ENCODE measurements at regions not wholly inside any gene's neighbourhood (a gene's known extent, or its start where the extent isn't known, plus 50 kb on each side); places are given as distances from the start of the nearest gene placed in this dataset.

GRCh38 chr6:48891308-48891707 is 571.7 kb downstream of the MMUT start:
- no peaks in the 10 kb centered on the region for H3K9me3 ChIP-seq (replicated peaks; ENCODE audit: control insufficient read depth, insufficient read depth, low read length)
- H3K4me2 ChIP-seq (ENCODE audit: control insufficient read depth, insufficient read depth), result no peak overlapping the region
- ChIA-PET SMC1A (ENCODE audit: uncharacterized antibody, unreplicated experiment) (no interaction called here), CTCF (no interaction called here), RAD21 (ENCODE audit: unreplicated experiment) (no interaction called here), POLR2A (no interaction called here)
- no peaks in the 10 kb centered on the region for H3K27me3 ChIP-seq (replicated peaks in 1 of 2; ENCODE audit: control insufficient read depth in 2 of 2, insufficient read depth in 2 of 2, low read length in 1 of 2)
- FAIRE-seq (no peak), DNase-seq (ENCODE audit: low read depth, low spot score) (no peak), ATAC-seq (no peak)
- no peak overlapping the region for H2AFZ ChIP-seq (ENCODE audit: control insufficient read depth, low read depth, low read length)
- intact Hi-C loops (cut with micrococcal nuclease; ENCODE audit: unreplicated experiment), result no loop called here
- H4K20me1 ChIP-seq (ENCODE audit: control insufficient read depth, insufficient read depth), result no peaks in the 10 kb centered on the region
- in situ Hi-C loops (cut with MboI), result no loop called here
- H3K79me2 ChIP-seq (ENCODE audit: control insufficient read depth, insufficient read depth, low read length), result no peaks in the 10 kb centered on the region
- TF ChIP-seq LARP7 (IDR thresholded peaks at IDR 0.05) (no peak), SIX5 (IDR thresholded peaks at IDR 0.05; ENCODE audit: low read depth, low read length, severe bottlenecking) (no peak), MEF2B (IDR thresholded peaks at IDR 0.05; ENCODE audit: partially characterized antibody, poor library complexity, severe bottlenecking) (no peak), HDAC6 (IDR thresholded peaks at IDR 0.05; ENCODE audit: unreplicated experiment) (no peak), RELB (IDR thresholded peaks at IDR 0.05; ENCODE audit: low read depth) (no peak), PKNOX1 (IDR thresholded peaks at IDR 0.05) (no peak), ZBED1 (IDR thresholded peaks at IDR 0.05; ENCODE audit: borderline replicate concordance) (no peak), DPF2 (IDR thresholded peaks at IDR 0.05) (no peak), PAX8 (IDR thresholded peaks at IDR 0.05) (no peak), ASH2L (IDR thresholded peaks at IDR 0.05; ENCODE audit: borderline replicate concordance, low read depth) (no peak), ESRRA (IDR thresholded peaks at IDR 0.05; ENCODE audit: low read length) (no peak), ELK1 (IDR thresholded peaks at IDR 0.05; ENCODE audit: low read depth, low read length) (no peak), ZNF384 (IDR thresholded peaks at IDR 0.05; ENCODE audit: borderline replicate concordance, low read depth, low read length) (no peak)
- TF ChIP-seq, protein P1, sequence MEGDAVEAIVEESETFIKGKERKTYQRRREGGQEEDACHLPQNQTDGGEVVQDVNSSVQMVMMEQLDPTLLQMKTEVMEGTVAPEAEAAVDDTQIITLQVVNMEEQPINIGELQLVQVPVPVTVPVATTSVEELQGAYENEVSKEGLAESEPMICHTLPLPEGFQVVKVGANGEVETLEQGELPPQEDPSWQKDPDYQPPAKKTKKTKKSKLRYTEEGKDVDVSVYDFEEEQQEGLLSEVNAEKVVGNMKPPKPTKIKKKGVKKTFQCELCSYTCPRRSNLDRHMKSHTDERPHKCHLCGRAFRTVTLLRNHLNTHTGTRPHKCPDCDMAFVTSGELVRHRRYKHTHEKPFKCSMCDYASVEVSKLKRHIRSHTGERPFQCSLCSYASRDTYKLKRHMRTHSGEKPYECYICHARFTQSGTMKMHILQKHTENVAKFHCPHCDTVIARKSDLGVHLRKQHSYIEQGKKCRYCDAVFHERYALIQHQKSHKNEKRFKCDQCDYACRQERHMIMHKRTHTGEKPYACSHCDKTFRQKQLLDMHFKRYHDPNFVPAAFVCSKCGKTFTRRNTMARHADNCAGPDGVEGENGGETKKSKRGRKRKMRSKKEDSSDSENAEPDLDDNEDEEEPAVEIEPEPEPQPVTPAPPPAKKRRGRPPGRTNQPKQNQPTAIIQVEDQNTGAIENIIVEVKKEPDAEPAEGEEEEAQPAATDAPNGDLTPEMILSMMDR (IDR thresholded peaks at IDR 0.05 in 2 of 3, conservative IDR thresholded peaks at IDR 0.05 in 1 of 3; ENCODE audit: control insufficient read depth in 2 of 3, extremely low read depth in 1 of 3, insufficient read depth in 1 of 3, low read depth in 3 of 3, low read length in 3 of 3), result no peak
- H3K36me3 ChIP-seq (ENCODE audit: control insufficient read depth in 2 of 2, insufficient read depth in 2 of 2, low read length in 1 of 2), result no peaks in the 10 kb centered on the region
- H3K4me1 ChIP-seq (ENCODE audit: control insufficient read depth, insufficient read depth, low read length), result no peaks in the 10 kb centered on the region
- H3K27ac ChIP-seq (ENCODE audit: control insufficient read depth, insufficient read depth), result no peak overlapping the region
- no peak overlapping the region for H3K9ac ChIP-seq (ENCODE audit: control insufficient read depth, insufficient read depth, low read length)
- WGBS (ENCODE audit: insufficient coverage, insufficient replicate concordance, low lambda C conversion rate, missing lambda C conversion rate), result 36% methylated on average over 3 of the region's 3 CpGs
- H3K4me3 ChIP-seq, result no peak overlapping the region
- BruUV-seq (replicated peaks), result no TSS peak

All from GM12878 (cell line).